ENCODE measurements at regions not wholly inside any gene's neighbourhood (a gene's known extent, or its start where the extent isn't known, plus 50 kb on each side); places are given as distances from the start of the nearest gene placed in this dataset.

GRCh38 chr16:54750249-54750648 is 180.4 kb upstream of the IRX5 start:
- no peaks in the 10 kb centered on the region for H3K4me1 ChIP-seq (ENCODE audit: control insufficient read depth, insufficient read depth, low read depth, low read length)
- no peaks in the 10 kb centered on the region for H3K9me3 ChIP-seq (ENCODE audit: control insufficient read depth, low read length)
- no peak overlapping the region for H3K23ac ChIP-seq (ENCODE audit: low read length in 2 of 2)
- no peak overlapping the region for H3K9ac ChIP-seq (ENCODE audit: low read length)
- no peak overlapping the region for H2AFZ ChIP-seq (ENCODE audit: low read depth, low read length)
- no peak overlapping the region for H4K8ac ChIP-seq (ENCODE audit: low read length)
- no peak overlapping the region for H3K4me2 ChIP-seq (ENCODE audit: low read length, poor library complexity, severe bottlenecking)
- no peak overlapping the region for H3K18ac ChIP-seq (ENCODE audit: low read depth in 1 of 2, low read length in 2 of 2)
- 72% methylated on average over 3 of the region's 7 CpGs for WGBS
- H3K14ac ChIP-seq (ENCODE audit: low read length in 2 of 2) = no peak overlapping the region
- no peak overlapping the region for H3K27ac ChIP-seq (ENCODE audit: low read length, poor library complexity, severe bottlenecking)
- H2BK12ac ChIP-seq (ENCODE audit: low read length in 2 of 2) = no peak overlapping the region
- no peak overlapping the region for H3K4ac ChIP-seq (ENCODE audit: low read depth in 1 of 2, low read length in 2 of 2)
- no peaks in the 10 kb centered on the region for H3K79me1 ChIP-seq (replicated peaks; ENCODE audit: low read length, poor library complexity, severe bottlenecking)
- no peak overlapping the region for H2BK120ac ChIP-seq (ENCODE audit: low read depth, low read length)
- H3K27me3 ChIP-seq (ENCODE audit: control insufficient read depth in 1 of 2, insufficient read depth in 1 of 2, low read length in 2 of 2) = peaks cover 5 to 11% of the 10 kb centered on the region in 2 experiments
- H3K36me3 ChIP-seq (ENCODE audit: control insufficient read depth in 1 of 2, insufficient read depth in 2 of 2, low read depth in 1 of 2, low read length in 2 of 2) = no peaks in the 10 kb centered on the region
- H4K91ac ChIP-seq (ENCODE audit: low read length) = no peak overlapping the region
- no peak overlapping the region for H2AK5ac ChIP-seq (ENCODE audit: low read length, severe bottlenecking)
- DNase-seq = no peak
- no peak overlapping the region for H3K4me3 ChIP-seq (ENCODE audit: insufficient read depth in 1 of 2, low read depth in 1 of 2, low read length in 2 of 2)
- H2BK15ac ChIP-seq (ENCODE audit: low read depth, poor library complexity, severe bottlenecking) = no peak overlapping the region
- H2BK5ac ChIP-seq (ENCODE audit: low read depth, low read length, poor library complexity, severe bottlenecking) = no peak overlapping the region

DNA sequence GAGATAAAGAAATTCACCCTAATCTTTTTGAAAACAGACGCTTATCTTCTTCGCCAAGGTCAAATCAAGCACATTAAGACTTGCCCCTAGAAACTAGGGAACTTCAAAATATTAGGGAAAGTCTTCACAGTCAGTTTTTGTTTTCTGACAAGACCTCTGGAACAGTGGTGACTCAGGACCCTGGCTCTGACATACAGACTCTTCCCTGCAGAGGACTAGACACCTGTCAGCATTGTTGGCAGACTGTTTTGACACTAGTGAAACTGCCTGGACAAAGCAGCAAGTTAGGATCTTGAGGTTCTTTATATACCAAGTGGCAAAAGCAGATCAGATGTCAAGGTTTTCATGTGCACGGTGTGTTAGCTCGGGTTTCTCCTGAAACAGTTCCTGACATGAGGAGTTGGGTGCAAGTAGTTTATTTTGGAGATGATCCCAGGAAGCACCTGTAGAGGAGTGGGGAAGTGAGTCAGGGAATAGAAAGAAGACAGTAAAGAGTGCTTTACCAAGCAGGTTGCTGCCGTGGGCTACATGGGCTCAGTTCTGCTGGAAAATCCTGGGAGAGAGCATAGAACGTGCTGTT is 182.0 kb upstream of the IRX5 start:
- Histone ChIP-seq H2BK5ac (ENCODE audit: low read depth, low read length, poor library complexity, severe bottlenecking) (no peak overlapping the region), H2AFZ (ENCODE audit: low read depth, low read length) (no peak overlapping the region), H2AK5ac (ENCODE audit: low read length, severe bottlenecking) (no peak overlapping the region), H2BK15ac (ENCODE audit: low read depth, poor library complexity, severe bottlenecking) (no peak overlapping the region), H4K8ac (ENCODE audit: low read length) (no peak overlapping the region), H2BK120ac (ENCODE audit: low read depth, low read length) (no peak overlapping the region), H3K23ac (ENCODE audit: low read length in 2 of 2) (no peak overlapping the region), H3K9me3 (ENCODE audit: control insufficient read depth, low read length) (no peaks in the 10 kb centered on the region), H3K4me2 (ENCODE audit: low read length, poor library complexity, severe bottlenecking) (no peak overlapping the region), H2BK12ac (ENCODE audit: low read length in 2 of 2) (no peak overlapping the region), H3K4ac (ENCODE audit: low read depth in 1 of 2, low read length in 2 of 2) (no peak overlapping the region), H3K4me1 (ENCODE audit: control insufficient read depth, insufficient read depth, low read depth, low read length) (no peaks in the 10 kb centered on the region), H3K4me3 (ENCODE audit: insufficient read depth in 1 of 2, low read depth in 1 of 2, low read length in 2 of 2) (no peak overlapping the region), H3K27ac (ENCODE audit: low read length, poor library complexity, severe bottlenecking) (no peak overlapping the region), H3K27me3 (ENCODE audit: control insufficient read depth in 1 of 2, insufficient read depth in 1 of 2, low read length in 2 of 2) (peaks cover 5 to 7% of the 10 kb centered on the region in 2 experiments), H3K79me1 (replicated peaks; ENCODE audit: low read length, poor library complexity, severe bottlenecking) (no peaks in the 10 kb centered on the region), H3K14ac (ENCODE audit: low read length in 2 of 2) (no peak overlapping the region), H3K9ac (ENCODE audit: low read length) (no peak overlapping the region), H3K36me3 (ENCODE audit: control insufficient read depth in 1 of 2, insufficient read depth in 2 of 2, low read depth in 1 of 2, low read length in 2 of 2) (no peaks in the 10 kb centered on the region), H3K18ac (ENCODE audit: low read depth in 1 of 2, low read length in 2 of 2) (no peak overlapping the region), H4K91ac (ENCODE audit: low read length) (no peak overlapping the region)
- 82% methylated on average over 6 of the region's 6 CpGs for WGBS
- no peak for DNase-seq

GRCh38 chr16:54746596-54746995 is 184.1 kb upstream of the IRX5 start:
- Histone ChIP-seq H3K4me1 (ENCODE audit: control insufficient read depth, insufficient read depth, low read depth, low read length) (no peaks in the 10 kb centered on the region), H4K91ac (ENCODE audit: low read length) (no peak overlapping the region), H3K14ac (ENCODE audit: low read length in 2 of 2) (no peak overlapping the region), H2BK120ac (ENCODE audit: low read depth, low read length) (no peak overlapping the region), H3K4me2 (ENCODE audit: low read length, poor library complexity, severe bottlenecking) (no peak overlapping the region), H3K9ac (ENCODE audit: low read length) (no peak overlapping the region), H3K18ac (ENCODE audit: low read depth in 1 of 2, low read length in 2 of 2) (no peak overlapping the region), H2BK5ac (ENCODE audit: low read depth, low read length, poor library complexity, severe bottlenecking) (no peak overlapping the region), H3K27ac (ENCODE audit: low read length, poor library complexity, severe bottlenecking) (no peak overlapping the region), H3K23ac (ENCODE audit: low read length in 2 of 2) (no peak overlapping the region), H2AFZ (ENCODE audit: low read depth, low read length) (no peak overlapping the region), H3K4me3 (ENCODE audit: insufficient read depth in 1 of 2, low read depth in 1 of 2, low read length in 2 of 2) (no peak overlapping the region), H2BK15ac (ENCODE audit: low read depth, poor library complexity, severe bottlenecking) (no peak overlapping the region), H3K36me3 (ENCODE audit: control insufficient read depth in 1 of 2, insufficient read depth in 2 of 2, low read depth in 1 of 2, low read length in 2 of 2) (no peaks in the 10 kb centered on the region), H3K27me3 (ENCODE audit: control insufficient read depth in 1 of 2, insufficient read depth in 1 of 2, low read length in 2 of 2) (peaks cover 5 to 7% of the 10 kb centered on the region in 2 experiments), H3K79me1 (replicated peaks; ENCODE audit: low read length, poor library complexity, severe bottlenecking) (no peaks in the 10 kb centered on the region), H2BK12ac (ENCODE audit: low read length in 2 of 2) (no peak overlapping the region), H3K9me3 (ENCODE audit: control insufficient read depth, low read length) (no peaks in the 10 kb centered on the region), H3K4ac (ENCODE audit: low read depth in 1 of 2, low read length in 2 of 2) (no peak overlapping the region), H4K8ac (ENCODE audit: low read length) (no peak overlapping the region), H2AK5ac (ENCODE audit: low read length, severe bottlenecking) (no peak overlapping the region)
- WGBS = 50% methylated on average over 3 of the region's 4 CpGs
- DNase-seq = no peak

DNA sequence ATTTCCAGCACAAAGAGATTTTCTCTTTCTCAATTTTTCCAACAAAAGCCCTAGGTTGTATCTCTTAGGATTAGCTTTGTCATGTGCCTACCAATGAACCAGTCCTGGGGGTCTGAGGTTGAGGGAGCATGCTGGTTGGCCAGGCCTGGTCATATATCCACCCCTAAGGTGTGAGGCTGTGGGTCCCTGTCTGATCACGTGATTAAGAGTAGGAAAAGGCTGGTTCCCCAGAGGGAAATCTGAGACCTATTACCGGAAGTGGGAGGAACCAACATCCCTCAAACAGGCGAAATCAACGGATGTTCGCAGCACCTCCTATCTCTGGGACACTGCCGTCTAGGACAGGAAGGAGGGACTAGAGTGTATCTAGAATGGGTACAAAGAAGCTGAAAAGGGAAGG is 185.7 kb upstream of the IRX5 start:
- Histone ChIP-seq H3K27ac (ENCODE audit: low read length, poor library complexity, severe bottlenecking) (no peak overlapping the region), H3K4me2 (ENCODE audit: low read length, poor library complexity, severe bottlenecking) (no peak overlapping the region), H2BK12ac (ENCODE audit: low read length in 2 of 2) (no peak overlapping the region), H3K4ac (ENCODE audit: low read depth in 1 of 2, low read length in 2 of 2) (no peak overlapping the region), H2AFZ (ENCODE audit: low read depth, low read length) (no peak overlapping the region), H3K9ac (ENCODE audit: low read length) (no peak overlapping the region), H2BK15ac (ENCODE audit: low read depth, poor library complexity, severe bottlenecking) (no peak overlapping the region), H2BK120ac (ENCODE audit: low read depth, low read length) (no peak overlapping the region), H3K27me3 (ENCODE audit: control insufficient read depth in 1 of 2, insufficient read depth in 1 of 2, low read length in 2 of 2) (peaks cover 5 to 7% of the 10 kb centered on the region in 2 experiments), H4K8ac (ENCODE audit: low read length) (no peak overlapping the region), H2AK5ac (ENCODE audit: low read length, severe bottlenecking) (no peak overlapping the region), H4K91ac (ENCODE audit: low read length) (no peak overlapping the region), H3K4me1 (ENCODE audit: control insufficient read depth, insufficient read depth, low read depth, low read length) (no peaks in the 10 kb centered on the region), H3K14ac (ENCODE audit: low read length in 2 of 2) (no peak overlapping the region), H3K4me3 (ENCODE audit: insufficient read depth in 1 of 2, low read depth in 1 of 2, low read length in 2 of 2) (no peak overlapping the region), H2BK5ac (ENCODE audit: low read depth, low read length, poor library complexity, severe bottlenecking) (no peak overlapping the region), H3K9me3 (ENCODE audit: control insufficient read depth, low read length) (no peaks in the 10 kb centered on the region), H3K79me1 (replicated peaks; ENCODE audit: low read length, poor library complexity, severe bottlenecking) (no peaks in the 10 kb centered on the region), H3K23ac (ENCODE audit: low read length in 2 of 2) (no peak overlapping the region), H3K36me3 (ENCODE audit: control insufficient read depth in 1 of 2, insufficient read depth in 2 of 2, low read depth in 1 of 2, low read length in 2 of 2) (no peaks in the 10 kb centered on the region), H3K18ac (ENCODE audit: low read depth in 1 of 2, low read length in 2 of 2) (no peak overlapping the region)
- no peak for DNase-seq
- 78% methylated on average over 6 of the region's 6 CpGs for WGBS
